GM18520 (cell line): ENCODE measurements at regions not wholly inside any gene's neighbourhood (a gene's known extent, or its start where the extent isn't known, plus 50 kb on each side); places are given as distances from the start of the nearest gene placed in this dataset.
"Not testable (repeated sequence)": the region's sequence is repeated elsewhere in the genome, so short reads cannot be mapped to it uniquely, and the experiment has no call there.

Source experiments
- ATAC-seq: cut with Tn5 transposase; IDR thresholded peaks from one replicate; pipeline ENCODE4 v1.9.1; 2021; ENCODE audit not compliant: unreplicated experiment

DNA sequence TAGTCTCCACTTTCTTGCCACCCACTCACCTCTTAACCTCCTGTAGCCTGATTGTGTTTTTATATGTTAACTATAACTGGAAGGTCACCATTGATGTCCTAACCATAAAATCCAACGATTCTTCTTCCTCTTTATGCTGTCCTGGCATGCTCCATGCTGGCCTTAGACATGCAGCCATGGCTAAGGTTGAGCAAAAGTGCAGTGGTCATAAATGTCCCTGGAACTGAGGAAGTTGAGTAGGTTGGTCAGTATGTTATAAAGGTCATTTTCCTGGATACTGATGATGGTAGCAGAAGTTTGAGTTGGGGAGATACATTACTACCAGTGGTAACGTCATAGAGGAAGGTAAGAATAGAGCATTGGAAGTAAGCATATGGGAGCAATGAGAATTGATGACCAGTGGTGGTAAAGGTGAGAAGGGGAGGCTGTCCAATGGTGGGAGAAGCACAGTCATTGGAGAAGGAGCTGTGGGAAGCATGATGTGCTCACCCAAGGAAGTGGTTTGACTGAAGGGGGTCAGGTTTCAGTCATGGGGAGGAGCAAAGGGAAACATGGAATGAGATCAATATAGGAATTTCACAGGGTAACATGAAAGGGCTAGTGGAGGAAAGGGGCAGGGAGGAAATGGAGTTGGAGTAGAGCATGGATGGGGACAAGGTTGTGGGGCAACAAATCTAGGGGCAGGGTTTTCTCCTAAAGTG, 240.8 kb downstream of the DACT1 start:
- no peak for ATAC-seq

GRCh38 chr14:58881433-58881832, 243.7 kb downstream of the DACT1 start:
- ATAC-seq: no peak

DNA sequence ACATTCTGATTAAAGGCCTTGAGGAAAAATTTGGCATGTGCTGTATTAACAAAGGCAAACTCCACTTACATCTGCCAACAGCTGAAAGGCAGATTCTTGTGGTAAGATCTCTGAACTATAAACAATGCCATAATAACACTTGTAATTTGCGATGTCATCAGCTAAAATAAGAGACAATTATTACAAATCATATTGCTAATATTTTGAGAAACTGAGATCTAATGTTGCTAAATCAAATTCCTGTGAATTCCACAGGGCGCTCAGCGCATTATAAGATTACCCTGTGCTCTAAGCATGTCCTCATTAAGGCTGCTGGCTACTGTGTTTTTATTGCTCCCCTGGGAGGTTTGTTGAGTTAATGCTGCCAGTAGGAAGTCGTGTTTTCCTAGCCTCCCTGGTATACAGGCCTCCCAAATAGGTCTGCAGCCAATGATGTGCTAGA, 244.8 kb downstream of the DACT1 start:
- ATAC-seq: no peak

- ATAC-seq: no peak
These were observed 246.7 kb downstream of the DACT1 start for GRCh38 chr14:58884442-58884841.

GRCh38 chr14:58887931-58888330, 250.2 kb downstream of the DACT1 start:
- no peak for ATAC-seq

DNA sequence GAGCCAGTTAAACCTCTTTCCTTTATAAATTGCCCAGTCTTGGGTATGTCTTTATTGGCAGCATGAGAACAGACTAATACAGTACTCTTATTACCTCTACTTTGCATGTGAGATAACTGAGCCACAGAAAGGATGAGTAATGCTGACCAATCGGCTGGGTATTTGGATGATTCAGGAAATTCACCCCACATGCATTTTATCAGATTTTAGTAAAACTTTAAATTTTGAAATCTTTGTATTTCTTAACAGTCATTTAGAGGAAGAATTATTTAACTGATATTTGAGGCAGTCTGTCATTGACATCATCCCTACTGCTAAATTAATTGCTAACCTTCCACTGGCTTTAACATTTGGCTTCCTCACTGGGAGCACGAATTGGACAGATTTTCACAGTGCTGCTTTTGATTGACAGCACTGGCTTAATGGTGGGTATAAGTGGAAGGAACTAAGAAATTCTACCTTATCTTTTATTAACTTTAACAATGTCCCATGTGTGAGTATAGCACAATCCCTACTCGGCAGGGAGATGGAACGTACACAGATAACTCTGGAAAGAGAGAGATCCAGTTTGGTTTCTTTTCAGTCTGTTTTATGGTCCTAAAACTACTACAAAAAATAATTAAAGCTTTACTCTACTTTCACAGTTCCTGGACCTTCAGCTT, 261.0 kb downstream of the DACT1 start:
- no peak for ATAC-seq

- ATAC-seq: no peak
These were observed 261.6 kb downstream of the DACT1 start for GRCh38 chr14:58899317-58899713.

GRCh38 chr14:58901826-58902225, 264.1 kb downstream of the DACT1 start:
- no peak for ATAC-seq

GRCh38 chr14:58904776-58905175, 267.0 kb downstream of the DACT1 start:
- no peak for ATAC-seq

DNA sequence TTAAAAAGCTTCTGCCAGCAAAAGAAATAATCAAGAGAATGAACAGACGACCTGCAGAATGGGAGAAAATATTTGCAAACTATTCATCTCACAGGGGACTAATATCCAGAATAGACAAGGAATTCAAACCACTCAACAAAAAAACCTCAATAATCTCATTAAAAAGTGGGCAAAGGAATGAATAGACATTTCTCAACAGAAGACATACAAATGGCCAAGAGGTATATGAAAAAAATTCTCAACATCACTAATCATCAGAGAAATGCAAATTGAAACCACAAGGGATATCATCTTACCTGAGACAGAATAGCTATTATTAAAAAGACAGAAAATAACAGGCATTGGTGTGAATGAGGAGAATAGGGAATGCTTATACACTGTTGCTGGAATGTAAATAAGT, 270.0 kb downstream of the DACT1 start:
- no peak for ATAC-seq

DNA sequence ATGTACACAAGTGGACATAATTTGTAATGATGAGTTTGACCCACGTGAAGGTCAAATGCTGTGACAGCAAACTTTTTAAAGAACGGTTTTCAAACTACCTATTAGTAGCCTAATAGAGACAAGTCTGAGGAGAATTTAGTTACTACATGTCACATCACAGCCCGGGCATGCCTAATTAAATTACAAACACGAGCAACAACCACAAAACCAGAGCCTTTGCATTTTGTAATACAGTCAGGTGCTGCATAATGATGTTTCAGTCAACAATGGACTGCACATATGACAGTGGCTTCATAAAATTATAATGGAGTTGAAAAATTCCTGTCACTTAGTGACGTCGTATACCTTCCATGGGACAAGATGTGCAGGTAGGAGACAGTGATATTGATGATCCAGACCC, 274.5 kb downstream of the DACT1 start:
- ATAC-seq: no peak

- no peak for ATAC-seq
These were observed 275.2 kb downstream of the DACT1 start for GRCh38 chr14:58912799-58913432.

DNA sequence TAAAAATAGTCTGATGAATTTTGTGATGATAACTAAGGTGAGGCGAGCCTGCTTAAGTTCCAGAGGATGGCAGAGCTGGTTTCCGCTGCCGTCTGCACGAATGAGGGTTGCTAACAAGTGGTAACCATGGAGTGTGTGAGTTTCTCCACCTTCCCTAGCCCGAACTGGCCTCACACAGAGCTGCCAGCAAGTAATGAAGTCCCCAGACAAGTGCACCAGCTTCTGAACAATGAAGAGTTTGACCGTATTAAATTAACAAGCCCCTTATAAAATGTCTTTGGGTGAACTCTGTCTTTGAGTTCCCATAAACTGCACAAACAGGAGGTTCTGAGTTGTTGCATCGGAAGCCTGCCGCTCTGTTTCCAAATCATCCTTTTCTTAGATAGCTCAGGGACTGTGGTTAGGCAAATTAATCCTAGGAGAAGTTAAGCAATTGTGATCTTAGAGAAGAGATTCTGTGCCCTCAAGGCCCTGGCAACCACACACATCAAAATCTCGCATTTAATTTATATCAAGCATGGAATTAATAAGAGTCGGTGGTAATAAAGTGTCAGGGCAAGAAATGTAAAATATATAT, 274.1 kb upstream of the DAAM1 start:
- no peak for ATAC-seq

- no peak for ATAC-seq
These were observed 272.8 kb upstream of the DAAM1 start for GRCh38 chr14:58915646-58916045.

DNA sequence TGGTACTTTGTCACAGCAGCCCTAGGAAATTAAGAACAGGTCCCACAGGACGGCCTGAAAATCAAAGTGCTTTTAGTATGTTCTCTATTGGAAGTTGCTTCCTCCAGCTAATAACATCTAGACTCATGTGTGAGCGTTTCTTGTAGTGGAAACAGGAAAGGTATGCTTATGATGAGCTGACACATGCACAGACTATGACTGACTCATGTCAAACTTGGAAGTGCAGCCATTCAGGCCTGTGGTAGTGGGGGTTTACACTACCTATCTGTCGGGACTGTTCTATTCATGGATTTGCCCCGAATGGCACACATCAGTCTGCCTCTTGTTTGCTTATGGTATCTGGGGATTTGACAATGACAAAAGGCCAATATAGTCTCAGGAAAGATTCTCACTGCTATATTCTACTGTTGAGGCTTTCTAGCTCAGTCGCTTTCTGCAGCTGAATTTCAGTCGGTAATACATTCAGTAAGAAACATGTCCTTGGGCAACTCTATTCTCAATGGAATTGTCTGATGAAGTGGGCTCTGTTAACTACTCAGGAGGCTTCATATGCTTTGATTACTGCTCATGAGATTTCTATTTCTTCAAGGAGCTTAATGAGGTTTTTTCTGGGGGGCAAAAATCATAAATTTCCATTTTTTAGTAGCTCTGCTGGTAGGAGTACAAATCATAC, 270.3 kb upstream of the DAAM1 start:
- no peak for ATAC-seq

GRCh38 chr14:58919217-58919616, 269.2 kb upstream of the DAAM1 start:
- peak; percentile 40 for ATAC-seq

DNA sequence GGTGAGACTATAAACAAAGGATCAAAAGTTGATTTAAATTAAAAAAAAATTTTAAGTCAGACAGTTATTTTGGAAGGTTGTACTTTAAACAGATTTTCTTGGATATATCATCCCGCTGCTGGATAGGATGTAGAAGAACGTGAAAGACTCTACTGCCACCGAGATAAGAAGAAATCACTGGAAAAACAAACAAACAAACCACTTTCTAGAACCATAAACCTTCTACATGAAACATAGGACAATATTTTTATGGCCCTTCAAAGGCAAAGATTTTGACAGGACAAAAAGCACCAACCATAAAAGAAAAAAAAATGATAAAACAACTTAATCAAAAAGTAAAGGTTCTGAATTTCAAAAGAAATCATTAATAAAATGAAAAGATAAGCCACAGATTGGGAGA, 268.2 kb upstream of the DAAM1 start:
- ATAC-seq: no peak

DNA sequence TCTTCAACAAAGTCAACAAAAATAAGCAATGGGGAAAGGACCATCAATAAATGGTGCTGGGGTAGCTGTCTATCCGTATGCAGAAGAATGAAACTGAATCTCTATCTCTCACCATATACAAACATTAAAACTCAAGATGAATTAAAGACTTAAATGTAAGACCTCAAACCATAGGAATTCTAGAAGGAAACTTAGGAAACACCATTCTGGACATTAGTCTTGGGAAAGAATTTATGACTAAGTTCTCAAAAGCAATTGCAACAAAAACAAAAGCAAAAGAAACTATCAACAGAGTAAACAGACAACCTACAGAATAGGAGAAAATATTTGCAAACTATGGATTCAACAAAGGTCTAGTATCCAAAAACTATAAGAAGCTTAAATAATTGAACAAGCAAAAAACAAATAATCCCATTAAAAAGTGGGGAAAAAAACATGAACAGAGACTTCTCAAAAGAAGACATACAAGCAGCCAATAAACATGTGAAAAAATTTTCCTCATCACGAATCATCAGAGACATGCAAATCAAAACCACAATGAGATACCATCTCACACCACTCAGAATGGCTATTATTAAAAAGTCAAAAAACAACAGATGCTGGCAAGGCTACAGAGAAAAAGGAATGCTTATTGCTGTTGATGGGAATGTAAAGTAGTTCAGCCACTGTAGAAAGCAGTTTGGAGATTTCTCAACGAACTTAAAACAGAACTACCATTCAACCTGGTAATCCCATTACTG, 266.1 kb upstream of the DAAM1 start:
- not testable (repeated sequence) for ATAC-seq

DNA sequence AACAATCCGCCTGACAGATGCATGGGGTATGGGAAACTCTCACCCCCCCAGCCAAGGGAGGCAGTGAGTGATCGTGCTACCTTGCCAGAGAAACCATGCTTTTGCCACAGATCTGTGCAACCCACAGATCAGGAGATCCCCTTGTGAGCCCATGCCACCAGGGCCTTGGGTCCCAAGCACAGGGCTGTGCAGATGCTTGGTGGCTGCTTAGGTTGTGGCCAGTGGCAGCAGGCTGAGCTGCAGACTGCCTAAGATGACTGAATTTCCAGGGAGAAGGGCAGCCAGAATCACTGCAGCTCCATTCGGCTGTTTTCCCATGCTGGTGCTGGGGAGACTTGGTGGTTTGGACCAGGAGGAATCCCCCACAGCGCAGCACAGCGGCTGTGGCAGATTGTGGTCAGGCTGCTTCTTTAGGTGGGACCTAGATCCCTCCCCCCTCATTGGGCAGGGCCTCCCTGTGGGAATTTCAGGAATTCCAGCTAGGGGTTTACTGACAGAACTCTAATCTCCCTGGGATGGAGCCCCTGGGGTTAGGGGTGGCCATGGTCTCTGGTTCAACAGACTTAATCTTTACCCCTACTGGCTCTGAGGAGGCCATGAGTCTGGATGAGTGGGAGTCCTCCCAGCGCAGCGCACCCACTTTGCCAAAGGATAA, 264.6 kb upstream of the DAAM1 start:
- no peak for ATAC-seq

DNA sequence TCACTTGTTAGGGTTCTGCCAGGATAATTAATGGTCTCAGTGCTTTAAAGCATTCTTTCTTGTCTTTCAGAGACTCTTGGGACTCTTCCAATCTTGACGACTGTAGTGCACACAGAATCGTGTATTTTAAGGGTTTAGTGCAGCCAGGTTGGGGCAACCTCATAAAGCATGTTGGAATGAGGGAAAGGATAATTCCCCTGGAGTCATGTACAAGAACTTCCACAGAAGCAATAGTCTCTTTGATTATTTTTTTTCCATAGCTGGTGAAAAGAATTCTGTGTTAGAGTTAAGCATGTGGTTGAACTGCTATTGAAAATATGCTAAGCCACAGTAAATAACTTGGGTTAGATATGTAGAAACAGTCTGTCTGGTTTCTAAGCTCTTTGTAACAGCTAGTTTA, 246.8 kb upstream of the DAAM1 start:
- ATAC-seq: no peak
